ENCODE measurements at regions not wholly inside any gene's neighbourhood (a gene's known extent, or its start where the extent isn't known, plus 50 kb on each side); places are given as distances from the start of the nearest gene placed in this dataset.

GRCh38 chr1:34650090-34650489 is 104.8 kb upstream of the GJB5 start:
- TF ChIP-seq CTCF (IDR thresholded peaks at IDR 0.05) (no peak), POLR2A (IDR thresholded peaks at IDR 0.05) (no peak)

Data from lower leg skin (tissue), 3 donors.